IMR-90 (cell line): ENCODE measurements at regions not wholly inside any gene's neighbourhood (a gene's known extent, or its start where the extent isn't known, plus 50 kb on each side); places are given as distances from the start of the nearest gene placed in this dataset.
A peak's percentile ranks its signal among the peaks of the same experiment; 100 is the strongest.

ENCODE experiments used
- ATAC-seq: fragments of 200-7000 bp; cut with Tn5 transposase; 2 replicates; pipeline ENCODE4 v1.9.1; 2020; ENCODE audit warnings: low read depth, mild to moderate bottlenecking, moderate library complexity
- BruUV-seq: library from RNA; stranded (reverse); fragments of 400-500 nt; replicated peaks from 2 replicates; lab custom pipeline; 2021; lab: Mats Ljungman, UMichigan
- CTCF ChIA-PET: fragments of 300-600 bp; formaldehyde crosslinking; extraction: SDS; loops from one replicate; lab custom pipeline; 2021; ENCODE audit warnings: antibody characterized with exemption; lab: Yijun Ruan, JAX
- POLR2A ChIA-PET: fragments of 300-600 bp; sonication (Branson Sonifier 250); formaldehyde crosslinking; loops from one replicate; lab custom pipeline; 2022; ENCODE audit warnings: antibody characterized with exemption; ENCODE audit not compliant: unreplicated experiment; lab: Charles Lee
- DNase-seq: peaks from one replicate; pipeline ENCODE4 v3.0.0; 2013
- H2AFZ ChIP-seq: replicated peaks from 2 replicates; pipeline ENCODE3; 2013; ENCODE audit warnings: low read length, mild to moderate bottlenecking; ENCODE audit not compliant: poor library complexity
- H2AK5ac ChIP-seq: 2 replicates; pipeline ENCODE4 v1.6.1; 2013; ENCODE audit warnings: low read depth, low read length, inconsistent platforms
- H2AK9ac ChIP-seq: replicated peaks from 2 replicates; pipeline ENCODE3; 2013; ENCODE audit warnings: mild to moderate bottlenecking, low read depth, low read length, moderate library complexity; ENCODE audit not compliant: poor library complexity
- H2BK120ac ChIP-seq: 2 replicates; pipeline ENCODE4 v1.6.1; 2013; ENCODE audit warnings: low read depth, low read length, inconsistent platforms
- H2BK15ac ChIP-seq: 3 replicates; pipeline ENCODE4 v1.6.1; 2013; ENCODE audit warnings: low read depth, low read length, inconsistent platforms
- H2BK20ac ChIP-seq: 2 replicates; pipeline ENCODE4 v1.6.1; 2013; ENCODE audit warnings: low read depth, mild to moderate bottlenecking, inconsistent platforms, low read length, moderate library complexity
- H2BK5ac ChIP-seq: 2 replicates; pipeline ENCODE4 v1.6.1; 2013; ENCODE audit warnings: mild to moderate bottlenecking, low read depth, low read length, inconsistent platforms; ENCODE audit not compliant: poor library complexity, severe bottlenecking
- H3K14ac ChIP-seq: replicated peaks from 2 replicates; pipeline ENCODE4 v1.6.1; 2013; ENCODE audit warnings: low read depth, low read length, inconsistent platforms
- H3K18ac ChIP-seq: 2 replicates; pipeline ENCODE4 v1.6.1; 2013; ENCODE audit warnings: low read depth, low read length, control low read depth
- H3K23ac ChIP-seq: 2 replicates; pipeline ENCODE4 v1.6.1; 2013; ENCODE audit warnings: low read depth, low read length, inconsistent platforms
- H3K27ac ChIP-seq: 2 replicates; pipeline ENCODE4 v1.5.1; 2013; ENCODE audit warnings: mild to moderate bottlenecking, control low read depth, low read length; ENCODE audit not compliant: insufficient read depth
- H3K27me3 ChIP-seq: 2 replicates; pipeline ENCODE4 v1.6.1; 2013; ENCODE audit warnings: low read length; ENCODE audit not compliant: control insufficient read depth, insufficient read depth
- H3K36me3 ChIP-seq: 2 replicates; pipeline ENCODE4 v1.6.1; 2013; ENCODE audit warnings: low read length, mixed read lengths; ENCODE audit not compliant: control insufficient read depth, insufficient read depth
- H3K4ac ChIP-seq: 2 replicates; pipeline ENCODE4 v1.6.1; 2013; ENCODE audit warnings: low read depth, low read length, inconsistent platforms
- H3K4me1 ChIP-seq: 2 replicates; pipeline ENCODE4 v1.6.1; 2013; ENCODE audit warnings: low read length, mixed read lengths; ENCODE audit not compliant: control insufficient read depth, insufficient read depth
- H3K4me2 ChIP-seq: 2 replicates; pipeline ENCODE4 v1.6.1; 2013; ENCODE audit warnings: low read depth, mild to moderate bottlenecking, control low read depth, low read length, moderate library complexity
- H3K4me3 ChIP-seq: 2 replicates; pipeline ENCODE4 v1.5.1; 2013; ENCODE audit warnings: low read depth, mild to moderate bottlenecking, control low read depth, low read length, moderate library complexity; ENCODE audit not compliant: insufficient read depth
- H3K56ac ChIP-seq: 2 replicates; pipeline ENCODE4 v1.6.1; 2013; ENCODE audit warnings: low read length, inconsistent platforms; ENCODE audit not compliant: insufficient read depth; ENCODE audit errors: extremely low read depth
- H3K79me1 ChIP-seq, 2 experiments: 2 replicates each; pipeline ENCODE4 v1.6.1; 2013; ENCODE audit warnings: low read length in 2 of 2, inconsistent platforms in 1 of 2, low read depth in 1 of 2
- H3K9ac ChIP-seq: 2 replicates; pipeline ENCODE4 v1.6.1; 2013; ENCODE audit warnings: low read depth, low read length, control low read depth
- H3K9me1 ChIP-seq: 2 replicates; pipeline ENCODE4 v1.6.1; 2013; ENCODE audit warnings: low read length, inconsistent platforms; ENCODE audit not compliant: insufficient read depth
- H3K9me3 ChIP-seq: 2 replicates; pipeline ENCODE4 v1.6.1; 2013; ENCODE audit warnings: low read length; ENCODE audit not compliant: control insufficient read depth, insufficient read depth
- H4K20me1 ChIP-seq: 2 replicates; pipeline ENCODE4 v1.6.1; 2013; ENCODE audit warnings: low read length, inconsistent platforms; ENCODE audit not compliant: insufficient read depth
- H4K5ac ChIP-seq: 2 replicates; pipeline ENCODE4 v1.6.1; 2013; ENCODE audit warnings: mild to moderate bottlenecking, low read depth, low read length, control low read depth
- H4K8ac ChIP-seq, 2 experiments: 2 replicates each; pipeline ENCODE4 v1.6.1; 2013; ENCODE audit warnings: low read depth in 2 of 2, low read length in 2 of 2, control low read depth in 1 of 2, inconsistent platforms in 1 of 2
- H4K91ac ChIP-seq: 2 replicates; pipeline ENCODE4 v1.6.1; 2013; ENCODE audit warnings: low read depth, low read length, inconsistent platforms; ENCODE audit not compliant: insufficient read depth
- BHLHE40 ChIP-seq: fragments of 150-350 bp; IDR thresholded peaks from 2 replicates; pipeline ENCODE4 v1.6.1; 2016; ENCODE audit warnings: mild to moderate bottlenecking, low read depth, low read length
- CEBPB ChIP-seq: IDR thresholded peaks from 2 replicates; pipeline ENCODE4 v1.6.1; 2012; ENCODE audit warnings: low read depth, low read length, improper control_type of control experiment
- CTCF ChIP-seq: conservative IDR thresholded peaks from 2 replicates; pipeline ENCODE4 v1.5.1; 2012; ENCODE audit warnings: mild to moderate bottlenecking, low read depth, low read length, improper control_type of control experiment
- ELK1 ChIP-seq: fragments of 150-350 bp; IDR thresholded peaks from 2 replicates; pipeline ENCODE4 v1.6.1; 2016; ENCODE audit warnings: low read depth, mild to moderate bottlenecking, low read length, moderate library complexity, borderline replicate concordance
- FOS ChIP-seq: fragments of 150-350 bp; IDR thresholded peaks from 2 replicates; pipeline ENCODE4 v1.6.1; 2016; ENCODE audit warnings: low read depth, low read length
- MXI1 ChIP-seq: IDR thresholded peaks from 2 replicates; pipeline ENCODE4 v1.6.1; 2012; ENCODE audit warnings: low read depth, mild to moderate bottlenecking, low read length, moderate library complexity, borderline replicate concordance
- NFE2L2 ChIP-seq: fragments of 150-350 bp; IDR thresholded peaks from 2 replicates; pipeline ENCODE4 v1.6.1; 2016; ENCODE audit warnings: low read depth, mild to moderate bottlenecking, low read length
- USF2 ChIP-seq: fragments of 150-350 bp; IDR thresholded peaks from 2 replicates; pipeline ENCODE4 v1.6.1; 2017; ENCODE audit warnings: mild to moderate bottlenecking, antibody characterized with exemption, low read length, low read depth
- WGBS, 2 experiments: methylation state at CpG; one replicate each; pipeline versions ENCODE4 v1.1.5 to v1.1.7; 2013; ENCODE audit warnings: missing lambda C conversion rate in 2 of 2; ENCODE audit not compliant: insufficient read length in 1 of 2; ENCODE audit errors: extremely low coverage in 2 of 2; 5-methylcytosine and 5-hydroxymethylcytosine counted together
- dilution Hi-C: fragments of 300-500 bp; cut with HindIII; formaldehyde crosslinking; loops from one replicate; pipeline ENCODE4 v1.14.3; 2018; ENCODE audit warnings: low sequenced_read_pairs; ENCODE audit not compliant: unreplicated experiment
- in situ Hi-C: fragments of 300-500 bp; cut with MboI; formaldehyde crosslinking; loops from 3 replicates; pipeline ENCODE4 v1.14.3; 2019; ENCODE audit warnings: low sequenced_read_pairs, inconsistent platforms, mixed read lengths
- intact Hi-C: fragments of 100-400 bp; cut with micrococcal nuclease; formaldehyde crosslinking; loops from 2 replicates; pipeline ENCODE4 v1.10.0; 2022

GRCh38 chr4:55175779-55176231 is 50.4 kb upstream of the KDR start:
- no peaks in the 10 kb centered on the region for H3K79me1 ChIP-seq
- ChIA-PET CTCF (interaction anchor here (1.3 kb wide), 1 partner anchor 9 kb away, joined by 7 read pairs; no protein-coding TSS in a partner anchor), POLR2A (no interaction called here)
- ATAC-seq (peak; percentile 75), DNase-seq (peak; percentile 72)
- H3K4me1 ChIP-seq: peaks cover 10% of the 10 kb centered on the region
- no peak overlapping the region for H3K4me3 ChIP-seq
- WGBS, 2 experiments: no CpG with 5 or more reads among the region's 5 CpGs
- peak overlapping the region; percentile 74 for H3K23ac ChIP-seq
- TF ChIP-seq USF2 (no peak), NFE2L2 (no peak), CTCF (no peak), CEBPB (no peak), BHLHE40 (no peak; the same call in 1 of the 2 replicates), ELK1 (no peak), FOS (peak; percentile 14; the same call in 1 of the 2 replicates), MXI1 (no peak)
- H2BK120ac ChIP-seq: peak overlapping the region; percentile 86
- peak overlapping the region; percentile 96 for H2BK20ac ChIP-seq
- peak overlapping the region; percentile 14; the same call in 1 of the 2 replicates for H3K4me2 ChIP-seq
- H4K91ac ChIP-seq: peak overlapping the region; percentile 83
- H2AFZ ChIP-seq: peak overlapping the region; percentile 82
- peak overlapping the region; percentile 36; the same call in 1 of the 2 replicates for H3K18ac ChIP-seq
- peaks cover 11% of the 10 kb centered on the region for H3K9me1 ChIP-seq
- peak overlapping the region; percentile 24; the same call in 1 of the 2 replicates for H3K27ac ChIP-seq
- H3K9ac ChIP-seq: no peak overlapping the region
- peak overlapping the region; percentile 83 for H2AK9ac ChIP-seq
- peak overlapping the region; percentile 92 for H2AK5ac ChIP-seq
- peak overlapping the region; percentile 54 to 81 for H4K8ac ChIP-seq
- no peaks in the 10 kb centered on the region for H3K27me3 ChIP-seq
- dilution Hi-C loops: no loop called here
- peak overlapping the region; percentile 74 for H3K14ac ChIP-seq
- peak overlapping the region; percentile 88 for H3K4ac ChIP-seq
- peak overlapping the region; percentile 75 for H3K56ac ChIP-seq
- in situ Hi-C loops: no loop called here
- peak overlapping the region; percentile 89 for H2BK5ac ChIP-seq
- H4K5ac ChIP-seq: peak overlapping the region; percentile 43; the same call in 1 of the 2 replicates
- no TSS peak for BruUV-seq
- H3K9me3 ChIP-seq: no peaks in the 10 kb centered on the region
- no peaks in the 10 kb centered on the region for H4K20me1 ChIP-seq
- intact Hi-C loops: no loop called here
- H3K36me3 ChIP-seq: no peaks in the 10 kb centered on the region
- peak overlapping the region; percentile 96 for H2BK15ac ChIP-seq
